ENCODE measurements at regions not wholly inside any gene's neighbourhood (a gene's known extent, or its start where the extent isn't known, plus 50 kb on each side); places are given as distances from the start of the nearest gene placed in this dataset.

DNA sequence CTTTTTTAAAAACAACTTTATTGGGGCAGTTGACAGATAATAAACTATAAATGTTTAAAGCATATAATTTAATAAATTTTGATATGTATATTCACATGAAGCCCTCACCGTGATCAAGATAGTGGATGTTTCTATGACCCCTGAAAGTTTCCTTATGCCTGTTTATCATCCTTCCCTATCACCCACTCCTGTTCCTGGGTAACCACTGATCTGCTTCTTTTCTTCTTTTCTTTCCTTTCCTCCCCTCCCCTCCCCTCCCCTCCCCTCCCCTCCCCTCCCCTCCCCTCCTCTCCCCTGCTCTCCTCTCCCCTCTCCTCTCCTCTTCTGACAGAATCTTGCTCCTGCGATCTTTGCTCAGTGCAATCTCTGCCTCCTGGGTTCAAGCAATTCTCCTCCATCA, 193.7 kb upstream of the CDH13 start:
- Histone ChIP-seq H3K9me3 (no peaks in the 10 kb centered on the region), H3K36me3 (no peaks in the 10 kb centered on the region), H3K4me1 (no peaks in the 10 kb centered on the region), H3K4me3 (no peak overlapping the region), H3K27me3 (peaks cover 0 to 3% of the 10 kb centered on the region in 2 donors), H3K27ac (no peak overlapping the region)
- intact Hi-C loops (cut with DNase I; ENCODE audit: low total_unique reads), result no loop called here
- DNase-seq, result no peak
- TF ChIP-seq, protein P1, sequence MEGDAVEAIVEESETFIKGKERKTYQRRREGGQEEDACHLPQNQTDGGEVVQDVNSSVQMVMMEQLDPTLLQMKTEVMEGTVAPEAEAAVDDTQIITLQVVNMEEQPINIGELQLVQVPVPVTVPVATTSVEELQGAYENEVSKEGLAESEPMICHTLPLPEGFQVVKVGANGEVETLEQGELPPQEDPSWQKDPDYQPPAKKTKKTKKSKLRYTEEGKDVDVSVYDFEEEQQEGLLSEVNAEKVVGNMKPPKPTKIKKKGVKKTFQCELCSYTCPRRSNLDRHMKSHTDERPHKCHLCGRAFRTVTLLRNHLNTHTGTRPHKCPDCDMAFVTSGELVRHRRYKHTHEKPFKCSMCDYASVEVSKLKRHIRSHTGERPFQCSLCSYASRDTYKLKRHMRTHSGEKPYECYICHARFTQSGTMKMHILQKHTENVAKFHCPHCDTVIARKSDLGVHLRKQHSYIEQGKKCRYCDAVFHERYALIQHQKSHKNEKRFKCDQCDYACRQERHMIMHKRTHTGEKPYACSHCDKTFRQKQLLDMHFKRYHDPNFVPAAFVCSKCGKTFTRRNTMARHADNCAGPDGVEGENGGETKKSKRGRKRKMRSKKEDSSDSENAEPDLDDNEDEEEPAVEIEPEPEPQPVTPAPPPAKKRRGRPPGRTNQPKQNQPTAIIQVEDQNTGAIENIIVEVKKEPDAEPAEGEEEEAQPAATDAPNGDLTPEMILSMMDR (IDR thresholded peaks at IDR 0.05), result no peak

DNA sequence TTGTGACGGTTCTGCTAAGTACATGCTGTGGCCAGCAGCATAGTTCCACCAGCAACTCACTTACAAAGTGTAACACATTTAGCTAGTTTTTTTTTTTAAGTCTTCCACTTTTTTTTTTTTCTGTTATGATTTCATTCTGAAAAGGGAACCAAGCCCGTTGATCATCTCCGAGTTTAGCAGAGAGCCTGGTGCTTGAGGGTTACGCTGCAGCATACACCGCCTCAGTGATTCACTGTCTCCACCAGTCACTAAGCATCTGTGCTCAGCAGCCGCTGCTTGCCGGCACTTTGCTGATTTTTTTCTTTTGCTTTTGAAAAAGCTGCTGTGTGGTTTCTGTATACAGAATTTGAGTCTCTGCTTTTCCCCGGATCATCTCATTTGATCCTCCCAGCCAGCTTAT, 194.5 kb upstream of the CDH13 start:
- intact Hi-C loops (cut with DNase I; ENCODE audit: low total_unique reads), result no loop called here
- Histone ChIP-seq H3K36me3 (no peaks in the 10 kb centered on the region), H3K9me3 (no peaks in the 10 kb centered on the region), H3K4me1 (no peaks in the 10 kb centered on the region), H3K27ac (no peak overlapping the region), H3K27me3 (peaks cover 0 to 3% of the 10 kb centered on the region in 2 donors), H3K4me3 (no peak overlapping the region)
- TF ChIP-seq, protein P1 (IDR thresholded peaks at IDR 0.05), result no peak
- DNase-seq, result no peak

DNA sequence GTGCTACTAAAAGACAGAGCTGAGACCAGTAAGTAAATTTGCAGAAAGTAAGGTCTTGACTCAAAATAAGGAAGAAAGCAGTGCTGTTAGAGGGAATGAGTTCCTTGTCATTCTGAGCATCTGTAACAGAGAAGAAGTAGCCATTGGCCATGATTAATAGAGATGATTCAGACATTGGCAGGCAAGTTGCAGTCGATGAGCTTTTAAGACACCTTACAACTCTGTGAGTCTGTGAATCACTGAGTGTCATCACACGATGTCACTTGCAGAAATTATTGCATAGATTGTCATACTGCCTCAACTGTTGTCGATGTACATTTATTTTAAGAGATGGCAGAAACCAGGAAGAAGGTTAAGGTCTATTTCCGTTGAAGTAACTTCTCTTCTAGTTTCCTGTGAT, 201.1 kb upstream of the CDH13 start:
- Histone ChIP-seq H3K36me3 (no peaks in the 10 kb centered on the region), H3K27me3 (peaks cover 0 to 8% of the 10 kb centered on the region in 2 donors), H3K4me3 (no peak overlapping the region), H3K9me3 (no peaks in the 10 kb centered on the region), H3K27ac (no peak overlapping the region), H3K4me1 (no peaks in the 10 kb centered on the region)
- intact Hi-C loops (cut with DNase I; ENCODE audit: low total_unique reads), result no loop called here
- no peak for DNase-seq
- TF ChIP-seq, protein P1 (IDR thresholded peaks at IDR 0.05), result no peak

DNA sequence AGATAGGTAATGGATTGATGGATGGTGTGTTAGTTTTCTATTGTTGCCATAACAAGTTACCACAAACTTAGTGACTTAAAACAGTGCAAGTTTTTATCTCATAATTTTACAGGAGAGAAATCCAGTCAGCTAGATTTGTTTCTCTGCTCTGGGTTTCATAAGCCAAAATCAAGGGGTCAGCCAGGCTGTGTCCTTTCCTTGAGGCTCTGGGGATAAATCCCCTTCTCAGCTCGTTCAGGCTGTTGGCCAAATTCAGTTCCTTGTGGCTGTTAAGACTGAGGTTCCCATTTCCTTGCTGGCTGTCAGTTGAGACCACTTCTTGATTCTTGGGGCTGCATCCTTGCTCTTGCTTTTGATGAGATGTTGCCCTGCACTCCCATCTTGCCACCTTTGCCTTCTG, 204.9 kb upstream of the CDH13 start:
- DNase-seq, result no peak
- H3K36me3 ChIP-seq, result no peaks in the 10 kb centered on the region
- H3K4me3 ChIP-seq, result no peak overlapping the region
- intact Hi-C loops (cut with DNase I; ENCODE audit: low total_unique reads), result no loop called here
- H3K4me1 ChIP-seq, result no peaks in the 10 kb centered on the region
- peaks cover 0 to 3% of the 10 kb centered on the region in 2 donors for H3K27me3 ChIP-seq
- no peaks in the 10 kb centered on the region for H3K9me3 ChIP-seq
- no peak overlapping the region for H3K27ac ChIP-seq
- TF ChIP-seq, protein P1 (IDR thresholded peaks at IDR 0.05), result no peak

DNA sequence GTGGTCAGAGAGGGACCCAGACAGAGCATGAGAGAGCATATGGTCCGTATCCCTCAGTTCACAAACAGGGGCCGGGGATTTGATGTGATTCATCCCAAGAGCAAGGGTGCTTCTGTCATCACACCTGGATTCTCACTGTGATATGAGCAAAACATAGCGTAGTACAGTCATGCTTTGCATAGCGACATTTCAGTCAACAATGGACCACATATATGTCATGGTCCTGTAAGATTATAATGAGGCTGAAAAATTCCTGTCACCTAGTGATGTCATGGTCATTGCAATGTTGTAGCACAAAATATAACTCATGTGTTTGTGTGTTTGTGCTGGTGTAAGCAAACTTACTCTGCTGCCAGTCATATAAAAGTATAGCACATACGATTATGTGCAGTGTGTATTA, 207.4 kb upstream of the CDH13 start:
- Histone ChIP-seq H3K27me3 (no peaks in the 10 kb centered on the region), H3K4me3 (no peak overlapping the region), H3K27ac (no peak overlapping the region), H3K36me3 (no peaks in the 10 kb centered on the region), H3K9me3 (no peaks in the 10 kb centered on the region), H3K4me1 (no peaks in the 10 kb centered on the region)
- intact Hi-C loops (cut with DNase I; ENCODE audit: low total_unique reads), result no loop called here
- no peak for DNase-seq
- TF ChIP-seq, protein P1 (IDR thresholded peaks at IDR 0.05), result no peak

DNA sequence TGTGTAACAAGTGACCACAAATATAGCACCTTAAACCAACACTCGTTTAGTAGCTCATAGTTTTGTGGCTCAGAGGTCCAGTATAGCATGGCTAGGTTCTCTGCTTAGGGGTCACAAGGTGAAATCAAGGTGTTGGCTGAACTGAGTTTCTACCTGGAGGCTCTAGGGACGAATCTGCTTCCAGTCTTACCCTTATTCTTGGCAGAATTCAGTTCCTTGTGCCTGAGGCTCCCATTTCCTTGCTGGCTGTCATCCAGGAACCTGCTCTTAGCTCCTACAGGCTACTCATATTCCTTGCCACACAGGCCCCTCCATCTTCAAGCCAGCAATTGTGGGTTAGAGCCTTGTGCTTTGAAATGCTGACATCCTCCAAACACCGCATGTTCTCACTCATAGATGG, 212.3 kb upstream of the CDH13 start:
- H3K27ac ChIP-seq, result no peak overlapping the region
- no peaks in the 10 kb centered on the region for H3K4me1 ChIP-seq
- intact Hi-C loops (cut with DNase I; ENCODE audit: low total_unique reads), result no loop called here
- TF ChIP-seq, protein P1 (IDR thresholded peaks at IDR 0.05), result no peak
- no peak overlapping the region for H3K4me3 ChIP-seq
- no peaks in the 10 kb centered on the region for H3K9me3 ChIP-seq
- H3K36me3 ChIP-seq, result no peaks in the 10 kb centered on the region
- H3K27me3 ChIP-seq, result peaks cover 0 to 3% of the 10 kb centered on the region in 2 donors
- no peak for DNase-seq
